Stimulated activated effector memory CD8-positive, alpha-beta T cell treated with anti-CD3 and anti-CD28 coated beads, Interleukin-12 subunit alpha, Interleukin-12 subunit beta, amount 100 ng/mL, for 72 hours (primary cell): ENCODE measurements at regions not wholly inside any gene's neighbourhood (a gene's known extent, or its start where the extent isn't known, plus 50 kb on each side); places are given as distances from the start of the nearest gene placed in this dataset.

Source experiments
- ATAC-seq: fragments of 150-1000 bp; cut with Tn5 transposase; 2 replicates; pipeline ENCODE4 v1.10.0; 2021
- DNase-seq, 2 donors: peaks; one replicate each; pipeline ENCODE4 v3.0.0; 2021 to 2022; ENCODE audit warnings: low spot score in 2 of 2
- H3K27ac Mint-ChIP-seq: one replicate; pipeline ENCODE4 v1.8.0; 2022; ENCODE audit warnings: mild to moderate bottlenecking, mixed read lengths
- H3K36me3 Mint-ChIP-seq: one replicate; pipeline ENCODE4 v1.8.0; 2022; ENCODE audit warnings: mild to moderate bottlenecking, mixed read lengths
- H3K4me1 Mint-ChIP-seq: one replicate; pipeline ENCODE4 v1.8.0; 2022; ENCODE audit warnings: mixed read lengths
- H3K4me3 Mint-ChIP-seq: one replicate; pipeline ENCODE4 v1.8.0; 2022; ENCODE audit warnings: mild to moderate bottlenecking, mixed read lengths
- H3K9me3 Mint-ChIP-seq: one replicate; pipeline ENCODE4 v1.8.0; 2022; ENCODE audit warnings: mixed read lengths

DNA sequence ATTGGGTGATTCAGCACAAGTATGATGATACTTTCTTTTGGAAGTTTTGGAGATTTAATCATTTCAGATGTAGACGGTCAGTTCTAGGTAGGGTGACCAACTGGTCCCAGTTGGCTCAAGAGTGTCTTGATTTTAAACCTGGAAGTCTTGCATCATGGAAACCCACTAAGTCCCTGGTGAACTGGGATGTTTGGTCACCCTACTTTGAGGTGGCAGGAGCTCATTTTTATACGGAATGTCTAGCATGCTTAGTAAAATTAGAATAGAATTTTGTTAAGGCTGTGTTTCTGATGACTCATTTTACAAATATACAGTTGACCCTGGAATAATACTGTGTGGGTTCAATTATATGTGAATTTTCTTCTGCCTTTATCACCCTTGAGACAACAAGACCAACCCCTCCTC is 61.5 kb upstream of the DOCK10 start:
- Mint-ChIP-seq H3K36me3 (no peaks in the 10 kb centered on the region), H3K27ac (no peak overlapping the region), H3K9me3 (no peaks in the 10 kb centered on the region), H3K4me3 (no peak overlapping the region), H3K4me1 (no peaks in the 10 kb centered on the region)
- ATAC-seq = no peak
- DNase-seq = no peak

DNA sequence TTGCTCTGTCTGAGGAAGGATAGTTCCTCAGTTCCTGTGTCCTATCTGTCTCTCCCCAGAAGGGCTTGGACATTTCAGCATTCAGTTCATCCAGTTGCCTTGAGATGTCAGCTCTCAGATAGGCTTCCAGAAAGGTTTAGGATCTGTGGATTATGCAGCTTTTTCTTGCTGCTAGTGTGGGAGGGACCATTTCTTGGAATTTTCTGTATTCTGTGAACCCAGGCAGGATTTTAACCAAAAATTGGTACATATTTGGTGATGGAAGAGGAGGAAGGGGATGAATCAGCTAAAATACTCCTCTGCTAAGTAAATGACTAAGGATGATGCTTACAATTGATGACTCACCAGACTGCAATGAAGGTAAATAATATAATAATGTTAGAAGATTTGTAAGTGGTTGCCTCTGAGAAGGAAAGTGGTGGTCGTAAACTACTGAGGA is 58.6 kb upstream of the DOCK10 start:
- no peaks in the 10 kb centered on the region for H3K9me3 Mint-ChIP-seq
- no peak overlapping the region for H3K4me3 Mint-ChIP-seq
- no peaks in the 10 kb centered on the region for H3K4me1 Mint-ChIP-seq
- peak; percentile 67 for ATAC-seq
- no peaks in the 10 kb centered on the region for H3K36me3 Mint-ChIP-seq
- DNase-seq = no peak
- H3K27ac Mint-ChIP-seq = no peak overlapping the region

DNA sequence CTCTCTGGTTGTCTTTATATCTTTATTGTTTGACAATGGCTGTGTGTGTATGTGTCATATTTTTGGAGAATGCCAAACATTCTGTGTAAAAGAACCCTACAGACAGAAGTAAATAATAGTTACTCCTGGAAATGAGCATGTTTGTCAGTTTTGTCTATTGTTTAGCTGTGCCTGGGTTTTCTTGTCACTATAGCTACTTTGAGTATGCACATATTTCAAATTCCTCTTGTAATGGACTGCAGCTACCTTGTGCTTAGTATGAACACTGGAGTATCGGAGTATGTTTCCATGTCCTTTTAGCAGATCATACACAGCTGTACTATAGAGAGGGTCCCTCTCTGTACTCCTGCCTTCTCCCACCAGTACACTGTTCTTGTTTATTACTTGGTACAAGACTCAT is 58.0 kb upstream of the DOCK10 start:
- Mint-ChIP-seq H3K4me3 (no peak overlapping the region), H3K36me3 (no peaks in the 10 kb centered on the region), H3K4me1 (no peaks in the 10 kb centered on the region), H3K9me3 (no peaks in the 10 kb centered on the region), H3K27ac (no peak overlapping the region)
- ATAC-seq (no peak), DNase-seq (no peak)

DNA sequence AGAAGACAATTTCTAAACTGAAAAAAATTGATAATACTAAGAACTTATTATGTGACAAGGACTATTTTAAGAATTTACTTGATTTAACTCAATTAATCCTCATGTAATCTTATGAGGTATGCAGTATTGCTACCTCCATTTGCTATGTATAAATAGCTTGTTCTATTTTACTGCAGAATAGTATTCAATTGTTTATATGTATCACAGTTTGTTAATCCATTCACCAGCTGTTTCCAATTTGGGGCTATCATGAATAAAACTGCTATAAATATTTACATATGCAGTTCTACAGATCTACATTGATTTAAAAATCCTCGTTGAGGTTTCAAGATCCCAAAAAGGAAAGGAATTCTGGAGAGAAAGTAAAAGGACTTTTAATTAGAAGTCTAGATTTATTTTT is 54.8 kb upstream of the DOCK10 start:
- DNase-seq (no peak), ATAC-seq (no peak)
- Mint-ChIP-seq H3K9me3 (peaks cover 2% of the 10 kb centered on the region), H3K4me3 (no peak overlapping the region), H3K27ac (no peak overlapping the region), H3K4me1 (no peaks in the 10 kb centered on the region), H3K36me3 (no peaks in the 10 kb centered on the region)
